ENCODE measurements at regions not wholly inside any gene's neighbourhood (a gene's known extent, or its start where the extent isn't known, plus 50 kb on each side); places are given as distances from the start of the nearest gene placed in this dataset.
"Not testable (repeated sequence)": the region's sequence is repeated elsewhere in the genome, so short reads cannot be mapped to it uniquely, and the experiment has no call there.

GRCh38 chr12:87231818-87232217, 797.4 kb downstream of the C12orf50 start:
- DNase-seq: no peak

GRCh38 chr12:87230441-87230840, 798.8 kb downstream of the C12orf50 start:
- DNase-seq: no peak

GRCh38 chr12:87227162-87227561, 802.0 kb downstream of the C12orf50 start:
- DNase-seq: no peak

- no peak for DNase-seq
Measured at GRCh38 chr12:87217491-87217890, 811.7 kb downstream of the C12orf50 start.

GRCh38 chr12:87216436-87216835, 812.8 kb downstream of the C12orf50 start:
- DNase-seq: no peak

- no peak for DNase-seq
Measured at GRCh38 chr12:87202189-87202588, 827.0 kb downstream of the C12orf50 start.

GRCh38 chr12:87201598-87201997, 827.6 kb downstream of the C12orf50 start:
- no peak for DNase-seq

- no peak for DNase-seq
Measured at GRCh38 chr12:87200289-87200979, 828.8 kb downstream of the C12orf50 start.

- no peak for DNase-seq
Measured at GRCh38 chr12:87198181-87198580, 831.0 kb downstream of the C12orf50 start.

GRCh38 chr12:87196321-87196720, 832.9 kb downstream of the C12orf50 start:
- no peak for DNase-seq

- DNase-seq: not testable (repeated sequence)
Measured at GRCh38 chr12:87194389-87194788, 834.8 kb downstream of the C12orf50 start.

GRCh38 chr12:87185367-87185766, 843.8 kb downstream of the C12orf50 start:
- no peak for DNase-seq

GRCh38 chr12:87182696-87183233, 846.4 kb downstream of the C12orf50 start:
- DNase-seq: no peak

- DNase-seq: no peak
Measured at GRCh38 chr12:87171356-87171755, 857.8 kb downstream of the C12orf50 start.

GRCh38 chr12:87169010-87169409, 860.2 kb downstream of the C12orf50 start:
- no peak for DNase-seq

- no peak for DNase-seq
Measured at GRCh38 chr12:87165733-87166375, 863.3 kb downstream of the C12orf50 start.

GRCh38 chr12:87163122-87163521, 866.1 kb downstream of the C12orf50 start:
- no peak for DNase-seq

- no peak for DNase-seq
Measured at GRCh38 chr12:87160848-87161601, 868.2 kb downstream of the C12orf50 start.

- DNase-seq: no peak
Measured at GRCh38 chr12:87157791-87158190, 871.4 kb downstream of the C12orf50 start.

GRCh38 chr12:87155621-87156020, 873.6 kb downstream of the C12orf50 start:
- no peak for DNase-seq

- DNase-seq: no peak
Measured at GRCh38 chr12:87152841-87153528, 876.2 kb downstream of the C12orf50 start.

- no peak for DNase-seq
Measured at GRCh38 chr12:87152075-87152474, 877.1 kb downstream of the C12orf50 start.
